ENCODE measurements at regions not wholly inside any gene's neighbourhood (a gene's known extent, or its start where the extent isn't known, plus 50 kb on each side); places are given as distances from the start of the nearest gene placed in this dataset.

- no peak overlapping the region for H3K4me3 Mint-ChIP-seq
- no peaks in the 10 kb centered on the region for H3K36me3 Mint-ChIP-seq
- H3K27ac Mint-ChIP-seq, result no peak overlapping the region
- no peak for DNase-seq
- no peaks in the 10 kb centered on the region for H3K4me1 Mint-ChIP-seq
- H3K27me3 Mint-ChIP-seq, result peaks cover 3 to 21% (median 11%) of the 10 kb centered on the region in 5 donors
- ATAC-seq, result no peak
- POLR2A ChIA-PET, result no interaction called here
- H3K9me3 Mint-ChIP-seq, result no peaks in the 10 kb centered on the region
Measured at GRCh38 chr17:55652114-55652823, 70.4 kb downstream of the TMEM100 start.

GRCh38 chr17:55649957-55650597 lies 72.6 kb downstream of the TMEM100 start:
- Mint-ChIP-seq H3K36me3 (no peaks in the 10 kb centered on the region), H3K4me3 (no peak overlapping the region), H3K9me3 (no peaks in the 10 kb centered on the region), H3K27ac (no peak overlapping the region), H3K4me1 (no peaks in the 10 kb centered on the region), H3K27me3 (peaks cover 1 to 26% (median 5%) of the 10 kb centered on the region in 5 donors)
- ATAC-seq (no peak), DNase-seq (no peak)
- POLR2A ChIA-PET, result no interaction called here

- ATAC-seq (no peak), DNase-seq (no peak)
- no peaks in the 10 kb centered on the region for H3K36me3 Mint-ChIP-seq
- peaks cover 0 to 5% (median 0%) of the 10 kb centered on the region in 4 donors for H3K4me1 Mint-ChIP-seq
- H3K4me3 Mint-ChIP-seq, result no peak overlapping the region
- H3K27me3 Mint-ChIP-seq, result peaks cover 2 to 46% (median 14%) of the 10 kb centered on the region in 5 donors
- H3K9me3 Mint-ChIP-seq, result no peaks in the 10 kb centered on the region
- POLR2A ChIA-PET, result no interaction called here
- no peak overlapping the region for H3K27ac Mint-ChIP-seq
Measured at GRCh38 chr17:55648086-55648485, 74.6 kb downstream of the TMEM100 start.

- H3K4me1 Mint-ChIP-seq, result peaks cover 0 to 6% (median 4%) of the 10 kb centered on the region in 4 donors
- POLR2A ChIA-PET, result no interaction called here
- DNase-seq (no peak), ATAC-seq (no peak)
- H3K36me3 Mint-ChIP-seq, result no peaks in the 10 kb centered on the region
- H3K9me3 Mint-ChIP-seq, result no peaks in the 10 kb centered on the region
- no peak overlapping the region for H3K4me3 Mint-ChIP-seq
- no peak overlapping the region for H3K27ac Mint-ChIP-seq
- H3K27me3 Mint-ChIP-seq, result peaks cover 5 to 48% (median 17%) of the 10 kb centered on the region in 5 donors
Measured at GRCh38 chr17:55645361-55645760, 77.3 kb downstream of the TMEM100 start.

GRCh38 chr17:55644346-55644745 lies 78.3 kb downstream of the TMEM100 start:
- DNase-seq (no peak), ATAC-seq (no peak)
- Mint-ChIP-seq H3K4me1 (peaks cover 0 to 6% (median 4%) of the 10 kb centered on the region in 4 donors), H3K36me3 (no peaks in the 10 kb centered on the region), H3K4me3 (no peak overlapping the region), H3K9me3 (no peaks in the 10 kb centered on the region), H3K27ac (no peak overlapping the region), H3K27me3 (peaks cover 5 to 38% (median 13%) of the 10 kb centered on the region in 5 donors)
- POLR2A ChIA-PET, result no interaction called here

GRCh38 chr17:55642741-55643140 lies 79.9 kb downstream of the TMEM100 start:
- H3K9me3 Mint-ChIP-seq, result no peaks in the 10 kb centered on the region
- DNase-seq, result no peak
- no peaks in the 10 kb centered on the region for H3K36me3 Mint-ChIP-seq
- POLR2A ChIA-PET, result no interaction called here
- no peak for ATAC-seq
- no peak overlapping the region for H3K4me3 Mint-ChIP-seq
- peaks cover 0 to 6% (median 4%) of the 10 kb centered on the region in 4 donors for H3K4me1 Mint-ChIP-seq
- peaks cover 3 to 34% (median 8%) of the 10 kb centered on the region in 5 donors for H3K27me3 Mint-ChIP-seq
- no peak overlapping the region for H3K27ac Mint-ChIP-seq

GRCh38 chr17:55641676-55642081 lies 81.0 kb downstream of the TMEM100 start:
- Mint-ChIP-seq H3K9me3 (no peaks in the 10 kb centered on the region), H3K4me1 (peaks cover 0 to 6% (median 4%) of the 10 kb centered on the region in 4 donors), H3K36me3 (no peaks in the 10 kb centered on the region), H3K27ac (no peak overlapping the region), H3K27me3 (peaks cover 0 to 34% (median 8%) of the 10 kb centered on the region in 5 donors), H3K4me3 (no peak overlapping the region)
- POLR2A ChIA-PET, result no interaction called here
- ATAC-seq (no peak), DNase-seq (peak in 3 of 10 donors; percentile 6 to 68 (median 7))

- no peak for ATAC-seq
- Mint-ChIP-seq H3K27me3 (peaks cover 3 to 28% (median 10%) of the 10 kb centered on the region in 5 donors), H3K36me3 (no peaks in the 10 kb centered on the region), H3K4me3 (no peak overlapping the region), H3K9me3 (no peaks in the 10 kb centered on the region), H3K27ac (no peak overlapping the region), H3K4me1 (peaks cover 0 to 6% (median 4%) of the 10 kb centered on the region in 4 donors)
- DNase-seq, result no peak
- POLR2A ChIA-PET, result no interaction called here
Measured at GRCh38 chr17:55639096-55639495, 83.6 kb downstream of the TMEM100 start.

GRCh38 chr17:55635253-55635914 lies 87.3 kb downstream of the TMEM100 start:
- no peaks in the 10 kb centered on the region for H3K9me3 Mint-ChIP-seq
- H3K4me3 Mint-ChIP-seq, result no peak overlapping the region
- ATAC-seq (no peak), DNase-seq (no peak)
- H3K27me3 Mint-ChIP-seq, result peaks cover 0 to 10% (median 7%) of the 10 kb centered on the region in 5 donors
- no peak overlapping the region for H3K27ac Mint-ChIP-seq
- H3K4me1 Mint-ChIP-seq, result no peaks in the 10 kb centered on the region
- POLR2A ChIA-PET, result no interaction called here
- H3K36me3 Mint-ChIP-seq, result no peaks in the 10 kb centered on the region

GRCh38 chr17:55634702-55635101 lies 88.0 kb downstream of the TMEM100 start:
- H3K4me3 Mint-ChIP-seq, result no peak overlapping the region
- H3K9me3 Mint-ChIP-seq, result no peaks in the 10 kb centered on the region
- peaks cover 0 to 14% (median 8%) of the 10 kb centered on the region in 5 donors for H3K27me3 Mint-ChIP-seq
- POLR2A ChIA-PET, result no interaction called here
- H3K4me1 Mint-ChIP-seq, result no peaks in the 10 kb centered on the region
- no peaks in the 10 kb centered on the region for H3K36me3 Mint-ChIP-seq
- H3K27ac Mint-ChIP-seq, result no peak overlapping the region
- ATAC-seq (no peak), DNase-seq (no peak)

- Mint-ChIP-seq H3K4me3 (no peak overlapping the region), H3K36me3 (no peaks in the 10 kb centered on the region), H3K4me1 (no peaks in the 10 kb centered on the region), H3K27ac (no peak overlapping the region), H3K27me3 (peaks cover 0 to 19% (median 10%) of the 10 kb centered on the region in 5 donors), H3K9me3 (peaks cover 0 to 2% (median 0%) of the 10 kb centered on the region in 9 donors)
- ATAC-seq, result no peak
- no peak for DNase-seq
- POLR2A ChIA-PET, result no interaction called here
Measured at GRCh38 chr17:55632893-55633292, 89.8 kb downstream of the TMEM100 start.

GRCh38 chr17:55632236-55632635 lies 90.4 kb downstream of the TMEM100 start:
- no peaks in the 10 kb centered on the region for H3K36me3 Mint-ChIP-seq
- POLR2A ChIA-PET, result no interaction called here
- no peak for ATAC-seq
- no peak for DNase-seq
- H3K9me3 Mint-ChIP-seq, result peaks cover 0 to 2% (median 0%) of the 10 kb centered on the region in 9 donors
- no peaks in the 10 kb centered on the region for H3K4me1 Mint-ChIP-seq
- H3K27me3 Mint-ChIP-seq, result peaks cover 0 to 19% (median 10%) of the 10 kb centered on the region in 5 donors
- no peak overlapping the region for H3K27ac Mint-ChIP-seq
- no peak overlapping the region for H3K4me3 Mint-ChIP-seq

GRCh38 chr17:55629995-55630394 lies 92.7 kb downstream of the TMEM100 start:
- no peak overlapping the region for H3K27ac Mint-ChIP-seq
- H3K27me3 Mint-ChIP-seq, result peaks cover 0 to 15% (median 7%) of the 10 kb centered on the region in 5 donors
- DNase-seq (no peak), ATAC-seq (no peak)
- peaks cover 0 to 2% (median 0%) of the 10 kb centered on the region in 9 donors for H3K9me3 Mint-ChIP-seq
- no peaks in the 10 kb centered on the region for H3K36me3 Mint-ChIP-seq
- H3K4me3 Mint-ChIP-seq, result no peak overlapping the region
- POLR2A ChIA-PET, result no interaction called here
- peaks cover 0 to 2% (median 0%) of the 10 kb centered on the region in 4 donors for H3K4me1 Mint-ChIP-seq

All from naive thymus-derived CD8-positive, alpha-beta T cell (primary cell).